Osteoblast (primary cell): ENCODE measurements at regions not wholly inside any gene's neighbourhood (a gene's known extent, or its start where the extent isn't known, plus 50 kb on each side); places are given as distances from the start of the nearest gene placed in this dataset.

Experiments used
- DNase-seq: peaks from one replicate; pipeline ENCODE4 v3.0.0; 2011; ENCODE audit warnings: low spot score, mixed read lengths; ENCODE audit not compliant: insufficient read length; ENCODE audit errors: missing footprints
- H2AFZ ChIP-seq: 2 replicates; pipeline ENCODE4 v1.6.0; 2011; ENCODE audit warnings: mild to moderate bottlenecking, low read length
- H3K27ac ChIP-seq: 2 replicates; pipeline ENCODE4 v1.5.1; 2011; ENCODE audit warnings: mild to moderate bottlenecking, low read depth, low read length, moderate library complexity
- H3K27me3 ChIP-seq: 2 replicates; pipeline ENCODE4 v1.6.0; 2012; ENCODE audit warnings: mild to moderate bottlenecking, control low read depth, inconsistent platforms, low read length, moderate library complexity; ENCODE audit not compliant: insufficient read depth
- H3K36me3 ChIP-seq: 2 replicates; pipeline ENCODE4 v1.5.1; 2011; ENCODE audit warnings: mild to moderate bottlenecking, low read length, control low read depth, moderate library complexity; ENCODE audit not compliant: insufficient read depth
- H3K4me1 ChIP-seq: 2 replicates; pipeline ENCODE4 v1.5.1; 2011; ENCODE audit warnings: mild to moderate bottlenecking, low read length, control low read depth, moderate library complexity; ENCODE audit not compliant: insufficient read depth
- H3K4me2 ChIP-seq: 2 replicates; pipeline ENCODE4 v1.6.0; 2011; ENCODE audit warnings: mild to moderate bottlenecking, low read length; ENCODE audit not compliant: insufficient read depth
- H3K4me3 ChIP-seq: fragments of 200-600 bp; sonication (generic); 3 replicates; pipeline ENCODE4 v1.5.1; 2012; ENCODE audit warnings: mild to moderate bottlenecking, low read length, inconsistent platforms; ENCODE audit not compliant: insufficient read depth
- H3K79me2 ChIP-seq: 2 replicates; pipeline ENCODE4 v1.6.0; 2012; ENCODE audit warnings: mild to moderate bottlenecking, low read length, control low read depth, inconsistent platforms; ENCODE audit not compliant: insufficient read depth
- H3K9me3 ChIP-seq: 2 replicates; pipeline ENCODE4 v1.5.1; 2011; ENCODE audit warnings: low read depth, low read length, control low read depth
- H4K20me1 ChIP-seq: 2 replicates; pipeline ENCODE4 v1.6.0; 2012; ENCODE audit warnings: mild to moderate bottlenecking, low read length, control low read depth; ENCODE audit not compliant: insufficient read depth
- CTCF ChIP-seq: IDR thresholded peaks from 2 replicates; pipeline ENCODE4 v1.5.1; 2011; ENCODE audit warnings: mild to moderate bottlenecking, low read depth, low read length, moderate library complexity; ENCODE audit errors: extremely low read depth

GRCh38 chr4:80126435-80126834 lies 53.4 kb upstream of the ANTXR2 start:
- H3K4me2 ChIP-seq, result no peak overlapping the region
- TF ChIP-seq CTCF, result no peak
- H2AFZ ChIP-seq, result no peak overlapping the region
- H3K36me3 ChIP-seq, result no peaks in the 10 kb centered on the region
- H3K79me2 ChIP-seq, result no peaks in the 10 kb centered on the region
- no peaks in the 10 kb centered on the region for H3K27me3 ChIP-seq
- no peak overlapping the region for H3K4me3 ChIP-seq
- H3K9me3 ChIP-seq, result no peaks in the 10 kb centered on the region
- peaks cover 26% of the 10 kb centered on the region for H3K4me1 ChIP-seq
- H3K27ac ChIP-seq, result no peak overlapping the region
- no peaks in the 10 kb centered on the region for H4K20me1 ChIP-seq
- DNase-seq, result no peak

DNA sequence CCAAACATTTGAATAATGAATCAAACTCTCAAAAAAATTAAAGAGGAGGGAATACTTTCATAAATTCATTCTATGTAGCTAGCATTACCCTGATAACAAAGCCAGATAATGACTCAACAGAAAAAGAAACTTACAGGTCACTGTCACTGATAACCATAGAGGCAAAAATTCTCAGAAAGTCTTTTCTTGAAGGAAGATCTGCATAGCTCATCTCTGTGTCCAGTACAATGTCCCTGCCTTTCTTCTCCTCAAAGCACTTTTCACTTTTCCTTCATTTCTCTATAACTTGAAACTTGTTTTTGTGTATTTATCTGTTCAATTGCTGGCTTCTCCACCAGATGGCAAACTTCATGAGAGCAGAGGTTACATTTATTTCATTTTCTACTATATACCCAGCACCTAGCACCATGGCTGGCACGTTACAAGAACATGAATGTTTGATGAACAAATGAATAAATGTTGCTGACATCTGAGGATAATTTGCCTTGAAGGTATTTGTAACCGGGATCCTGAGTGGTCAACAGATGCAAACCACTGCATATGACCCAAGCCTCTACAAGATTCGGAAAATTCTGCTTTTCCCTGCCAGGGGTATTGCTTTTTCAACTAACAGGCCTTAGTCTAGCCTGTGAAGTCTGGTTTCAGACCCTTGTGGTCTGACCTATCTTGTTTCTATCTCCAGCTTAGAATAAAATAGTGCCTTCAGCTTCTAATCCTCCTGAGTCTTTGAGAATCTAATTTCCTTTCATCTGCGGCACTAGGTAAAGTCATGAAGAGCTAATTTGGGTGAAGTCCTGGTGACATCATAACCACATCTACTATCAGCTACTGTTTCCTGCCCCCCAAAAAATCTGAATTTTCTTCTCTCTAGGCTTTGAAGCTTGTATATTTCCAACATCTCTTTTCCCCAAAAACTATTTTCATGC lies 52.5 kb upstream of the ANTXR2 start:
- H3K9me3 ChIP-seq, result no peaks in the 10 kb centered on the region
- no peak overlapping the region for H3K27ac ChIP-seq
- H3K4me1 ChIP-seq, result peaks cover 26% of the 10 kb centered on the region
- no peak overlapping the region for H3K4me3 ChIP-seq
- H3K36me3 ChIP-seq, result no peaks in the 10 kb centered on the region
- H4K20me1 ChIP-seq, result no peaks in the 10 kb centered on the region
- H3K4me2 ChIP-seq, result peak overlapping the region; percentile 26
- no peaks in the 10 kb centered on the region for H3K27me3 ChIP-seq
- H2AFZ ChIP-seq, result peak overlapping the region; percentile 69
- no peaks in the 10 kb centered on the region for H3K79me2 ChIP-seq
- DNase-seq, result no peak
- peak; percentile 66 for TF ChIP-seq CTCF

DNA sequence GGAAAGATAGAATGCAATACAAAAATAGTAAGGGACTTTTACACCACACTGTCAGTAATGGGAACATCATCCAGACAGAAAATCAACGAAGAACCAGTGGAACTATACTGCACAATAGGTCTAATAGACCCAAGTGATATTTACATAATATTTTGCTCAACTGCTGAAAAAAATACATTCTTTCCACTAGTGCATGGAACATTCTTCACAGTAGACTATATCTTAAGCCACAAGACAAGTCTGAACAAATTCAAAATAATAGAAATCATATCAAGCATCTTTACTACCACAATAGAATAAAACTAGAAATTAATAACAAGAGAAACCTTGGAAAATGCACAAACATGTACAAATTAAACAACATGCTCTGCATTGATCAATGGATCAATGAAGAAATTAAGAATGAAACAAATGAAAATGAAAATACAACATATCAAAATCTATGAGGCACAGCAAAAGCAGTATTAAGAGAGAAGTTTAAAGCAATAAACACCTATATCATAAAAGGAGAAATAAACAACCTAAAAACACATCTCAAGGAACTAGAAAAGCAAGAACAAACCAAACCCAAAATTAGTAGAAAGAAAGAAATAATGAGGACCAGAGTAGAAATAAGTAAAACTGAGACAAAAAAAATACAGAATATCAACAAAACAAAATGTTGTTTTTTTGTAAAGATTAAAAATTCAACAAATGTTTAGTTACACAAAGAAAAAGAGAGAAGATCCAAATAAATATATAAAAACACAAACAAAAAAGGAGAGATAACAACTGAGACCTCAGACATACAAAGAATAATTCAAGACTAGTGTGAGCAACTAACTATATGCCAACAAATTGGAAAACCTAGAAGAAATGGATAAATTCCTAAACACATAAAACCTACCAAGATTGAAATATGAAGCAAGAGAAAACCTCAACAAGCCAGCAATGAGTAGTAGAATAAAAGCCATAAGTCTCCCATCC lies 51.5 kb upstream of the ANTXR2 start:
- no peaks in the 10 kb centered on the region for H3K9me3 ChIP-seq
- H3K36me3 ChIP-seq, result no peaks in the 10 kb centered on the region
- H3K27ac ChIP-seq, result no peak overlapping the region
- no peaks in the 10 kb centered on the region for H3K79me2 ChIP-seq
- H3K4me3 ChIP-seq, result no peak overlapping the region
- H3K27me3 ChIP-seq, result no peaks in the 10 kb centered on the region
- peak overlapping the region; percentile 26 for H3K4me2 ChIP-seq
- no peak for TF ChIP-seq CTCF
- no peaks in the 10 kb centered on the region for H4K20me1 ChIP-seq
- H3K4me1 ChIP-seq, result peaks cover 26% of the 10 kb centered on the region
- H2AFZ ChIP-seq, result no peak overlapping the region
- DNase-seq, result no peak
